ENCODE measurements at regions not wholly inside any gene's neighbourhood (a gene's known extent, or its start where the extent isn't known, plus 50 kb on each side); places are given as distances from the start of the nearest gene placed in this dataset.
"Not testable (repeated sequence)": the region's sequence is repeated elsewhere in the genome, so short reads cannot be mapped to it uniquely, and the experiment has no call there.

- DNase-seq (ENCODE audit: low read depth): not testable (repeated sequence)
Measured at GRCh38 chr22:23460517-23461031, 119.5 kb downstream of the IGLL1 start.

GRCh38 chr22:23459645-23460516 lies 120.2 kb downstream of the IGLL1 start:
- not testable (repeated sequence) for DNase-seq (ENCODE audit: low read depth)

GRCh38 chr22:23458663-23459541 lies 121.2 kb downstream of the IGLL1 start:
- DNase-seq (ENCODE audit: low read depth): no peak

GRCh38 chr22:23457380-23457985 lies 122.6 kb downstream of the IGLL1 start:
- no peak for DNase-seq (ENCODE audit: low read depth)

- not testable (repeated sequence) for DNase-seq (ENCODE audit: low read depth)
Measured at GRCh38 chr22:23456666-23457379, 123.3 kb downstream of the IGLL1 start.

GRCh38 chr22:23454345-23454744 lies 125.7 kb downstream of the IGLL1 start:
- DNase-seq (ENCODE audit: low read depth): not testable (repeated sequence)

GRCh38 chr22:23453277-23453676 lies 126.8 kb downstream of the IGLL1 start:
- no peak for DNase-seq (ENCODE audit: low read depth)

GRCh38 chr22:23452231-23453010 lies 127.7 kb downstream of the IGLL1 start:
- DNase-seq (ENCODE audit: low read depth): no peak

GRCh38 chr22:23451452-23452230 lies 128.4 kb downstream of the IGLL1 start:
- not testable (repeated sequence) for DNase-seq (ENCODE audit: low read depth)

GRCh38 chr22:23450821-23451220 lies 129.3 kb downstream of the IGLL1 start:
- not testable (repeated sequence) for DNase-seq (ENCODE audit: low read depth)

- DNase-seq (ENCODE audit: low read depth): no peak
Measured at GRCh38 chr22:23450434-23450795, 129.7 kb downstream of the IGLL1 start.

GRCh38 chr22:23449748-23450433 lies 130.2 kb downstream of the IGLL1 start:
- not testable (repeated sequence) for DNase-seq (ENCODE audit: low read depth)

- DNase-seq (ENCODE audit: low read depth): not testable (repeated sequence)
Measured at GRCh38 chr22:23448499-23449288, 131.4 kb downstream of the IGLL1 start.

- DNase-seq (ENCODE audit: low read depth): no peak
Measured at GRCh38 chr22:23446796-23447350, 133.2 kb downstream of the IGLL1 start.

GRCh38 chr22:23446194-23446593 lies 133.9 kb downstream of the IGLL1 start:
- DNase-seq (ENCODE audit: low read depth): not testable (repeated sequence)

- not testable (repeated sequence) for DNase-seq (ENCODE audit: low read depth)
Measured at GRCh38 chr22:23443905-23444304, 136.2 kb downstream of the IGLL1 start.

GRCh38 chr22:23439581-23439980 lies 140.5 kb downstream of the IGLL1 start:
- not testable (repeated sequence) for DNase-seq (ENCODE audit: low read depth)

GRCh38 chr22:23438216-23438615 lies 141.9 kb downstream of the IGLL1 start:
- no peak for DNase-seq (ENCODE audit: low read depth)
